ENCODE measurements at regions not wholly inside any gene's neighbourhood (a gene's known extent, or its start where the extent isn't known, plus 50 kb on each side); places are given as distances from the start of the nearest gene placed in this dataset.

- no peak for TF ChIP-seq EP300 (IDR thresholded peaks at IDR 0.05)
- TF ChIP-seq, protein P1, sequence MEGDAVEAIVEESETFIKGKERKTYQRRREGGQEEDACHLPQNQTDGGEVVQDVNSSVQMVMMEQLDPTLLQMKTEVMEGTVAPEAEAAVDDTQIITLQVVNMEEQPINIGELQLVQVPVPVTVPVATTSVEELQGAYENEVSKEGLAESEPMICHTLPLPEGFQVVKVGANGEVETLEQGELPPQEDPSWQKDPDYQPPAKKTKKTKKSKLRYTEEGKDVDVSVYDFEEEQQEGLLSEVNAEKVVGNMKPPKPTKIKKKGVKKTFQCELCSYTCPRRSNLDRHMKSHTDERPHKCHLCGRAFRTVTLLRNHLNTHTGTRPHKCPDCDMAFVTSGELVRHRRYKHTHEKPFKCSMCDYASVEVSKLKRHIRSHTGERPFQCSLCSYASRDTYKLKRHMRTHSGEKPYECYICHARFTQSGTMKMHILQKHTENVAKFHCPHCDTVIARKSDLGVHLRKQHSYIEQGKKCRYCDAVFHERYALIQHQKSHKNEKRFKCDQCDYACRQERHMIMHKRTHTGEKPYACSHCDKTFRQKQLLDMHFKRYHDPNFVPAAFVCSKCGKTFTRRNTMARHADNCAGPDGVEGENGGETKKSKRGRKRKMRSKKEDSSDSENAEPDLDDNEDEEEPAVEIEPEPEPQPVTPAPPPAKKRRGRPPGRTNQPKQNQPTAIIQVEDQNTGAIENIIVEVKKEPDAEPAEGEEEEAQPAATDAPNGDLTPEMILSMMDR (IDR thresholded peaks at IDR 0.05): no peak
- no peak for TF ChIP-seq POLR2A (IDR thresholded peaks at IDR 0.05)
Measured at GRCh38 chr2:160696087-160696452, 202.5 kb upstream of the RBMS1 start.
